ENCODE measurements at regions not wholly inside any gene's neighbourhood (a gene's known extent, or its start where the extent isn't known, plus 50 kb on each side); places are given as distances from the start of the nearest gene placed in this dataset.

DNA sequence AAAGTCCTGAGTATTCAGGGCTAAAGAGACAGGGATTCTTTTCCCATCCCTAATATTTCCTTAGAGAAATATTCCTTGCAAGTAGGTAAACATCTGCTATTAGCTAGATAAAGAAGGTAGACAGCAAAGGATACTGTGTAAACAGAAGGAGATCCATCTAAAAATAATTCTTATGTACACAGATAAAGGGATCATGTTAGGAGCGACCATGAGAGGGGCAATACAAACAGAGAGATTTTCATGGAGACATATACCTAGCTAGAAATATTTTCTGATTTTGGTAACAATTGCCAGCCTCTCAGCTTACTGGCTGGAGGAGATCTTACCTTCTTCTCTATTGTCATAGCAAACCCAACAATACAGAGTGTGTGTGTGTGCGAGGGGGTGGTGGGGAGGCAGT is 184.6 kb upstream of the DMAC1 start:
- no peak for DNase-seq (ENCODE audit: low spot score)

DNA sequence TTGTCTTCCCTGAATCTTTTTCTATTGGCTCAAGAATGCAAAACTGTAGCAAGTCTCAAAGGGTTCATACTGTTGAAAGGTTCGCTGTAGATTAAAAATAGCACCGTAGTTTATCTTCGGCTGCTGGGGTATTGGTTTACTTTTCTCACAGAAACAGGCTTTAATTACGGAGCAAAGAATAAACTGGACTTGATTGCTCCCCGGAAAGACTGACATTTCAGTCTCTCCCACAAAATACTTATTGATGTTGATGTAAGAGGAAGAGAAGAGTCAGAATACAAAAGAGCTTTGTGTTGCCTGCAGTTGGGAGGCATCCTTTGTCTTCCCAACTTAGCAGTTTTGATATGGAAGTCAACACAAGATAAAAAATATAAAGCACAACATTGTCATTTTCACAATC is 183.9 kb upstream of the DMAC1 start:
- no peak for DNase-seq (ENCODE audit: low spot score)

DNA sequence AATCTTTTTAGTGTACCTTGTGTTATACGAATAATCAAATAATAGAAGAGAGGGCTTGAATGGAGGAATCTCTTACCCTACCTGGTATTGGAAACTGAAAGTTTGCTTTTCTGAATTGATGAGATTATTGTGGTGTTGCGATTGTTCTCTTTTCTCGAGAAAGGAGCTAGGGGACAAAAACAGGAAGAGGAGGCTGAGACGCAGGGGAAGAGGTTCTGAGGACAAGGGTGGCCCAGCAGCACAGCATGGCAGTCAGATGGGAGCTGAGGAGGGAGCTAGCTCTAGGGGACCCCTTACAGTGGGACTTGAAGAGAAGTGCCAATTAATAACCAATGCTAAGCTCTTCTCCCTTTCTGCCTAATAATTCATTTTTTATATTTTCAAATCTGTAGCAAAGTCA is 183.3 kb upstream of the DMAC1 start:
- DNase-seq (ENCODE audit: low spot score), result no peak

DNA sequence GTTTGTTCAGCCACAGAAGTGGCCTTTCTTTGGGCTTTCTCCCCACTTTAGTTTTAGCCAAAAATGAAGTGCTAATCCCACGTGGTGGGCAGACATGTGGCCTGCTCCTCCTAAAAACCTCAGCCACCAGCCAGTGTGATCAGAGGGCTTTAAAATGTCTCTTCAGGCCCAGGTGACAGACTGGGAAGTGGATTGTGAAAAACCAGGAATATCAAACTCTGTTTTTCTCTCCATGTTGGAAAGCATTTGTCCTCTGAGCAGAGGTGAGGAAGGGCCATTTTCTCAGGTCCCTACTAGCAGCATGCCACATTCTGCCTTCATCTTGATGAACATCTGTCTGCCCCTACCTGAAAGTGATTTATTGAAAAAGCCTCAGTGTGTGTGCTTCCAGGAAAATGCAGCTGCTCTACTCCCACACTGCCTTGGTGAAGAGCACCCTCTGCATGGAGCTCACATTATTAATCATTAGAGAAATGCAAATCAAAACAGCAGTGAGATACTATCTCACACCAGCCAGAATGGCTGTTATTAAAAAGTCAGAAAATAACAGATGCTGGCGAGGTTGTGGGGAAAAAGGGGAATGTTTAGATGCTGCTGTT is 181.2 kb upstream of the DMAC1 start:
- DNase-seq (ENCODE audit: low spot score), result no peak

DNA sequence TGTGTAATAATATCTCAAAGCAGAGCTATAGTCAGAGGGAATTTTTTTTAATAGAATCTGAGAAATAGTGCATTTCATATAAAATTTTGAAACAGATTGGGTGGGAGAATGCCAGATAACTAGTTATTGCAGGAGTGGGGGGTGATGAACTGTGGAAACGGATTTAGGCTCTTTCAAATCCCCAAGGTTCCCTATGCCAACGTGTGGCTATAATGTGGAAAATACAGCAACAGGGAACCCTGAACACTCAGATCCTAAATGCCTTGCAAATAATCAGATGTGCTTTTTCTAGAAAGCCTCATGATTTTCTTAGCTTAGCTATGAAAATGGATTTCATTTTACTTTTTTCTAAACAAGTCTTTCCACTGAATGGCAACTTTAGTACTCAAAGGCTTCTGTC is 180.5 kb upstream of the DMAC1 start:
- no peak for DNase-seq (ENCODE audit: low spot score)

DNA sequence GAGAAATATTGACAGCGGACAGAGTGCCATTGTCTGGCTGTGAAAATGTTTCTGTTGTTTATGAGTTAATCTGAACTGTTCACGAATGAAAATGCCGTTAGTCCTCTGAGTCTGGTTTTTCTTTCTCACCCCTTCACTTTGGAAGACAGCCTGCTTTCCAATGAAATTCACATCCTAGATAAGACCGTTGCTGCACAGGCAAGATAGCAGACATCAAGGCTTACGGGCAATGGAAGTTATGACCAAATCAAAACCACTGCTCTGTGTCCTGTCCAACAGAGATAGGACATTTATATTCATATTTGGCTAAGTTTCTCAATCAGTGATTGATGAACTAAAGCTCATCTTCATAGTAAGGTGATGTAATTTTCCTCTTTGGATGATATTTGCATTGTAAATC is 180.0 kb upstream of the DMAC1 start:
- DNase-seq (ENCODE audit: low spot score), result no peak

DNA sequence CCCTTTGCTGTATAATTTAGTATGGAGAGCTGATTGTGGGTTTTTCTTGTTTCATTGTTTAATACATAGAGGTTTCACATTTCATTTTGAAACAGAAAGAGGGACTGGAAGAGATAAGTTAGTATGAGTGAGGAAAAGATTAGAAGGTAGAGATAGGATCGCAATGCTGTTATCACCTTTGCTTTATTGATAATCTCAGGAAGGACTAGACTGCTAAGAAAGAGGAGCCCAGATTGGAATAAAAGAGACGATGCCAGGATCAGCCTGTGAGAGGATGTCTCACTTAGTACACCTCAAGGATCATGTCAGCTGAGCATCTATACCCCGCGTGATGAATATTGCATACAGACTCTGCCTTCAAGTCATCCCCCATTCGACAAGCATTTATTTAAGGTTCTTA is 178.0 kb upstream of the DMAC1 start:
- DNase-seq (ENCODE audit: low spot score), result no peak

DNA sequence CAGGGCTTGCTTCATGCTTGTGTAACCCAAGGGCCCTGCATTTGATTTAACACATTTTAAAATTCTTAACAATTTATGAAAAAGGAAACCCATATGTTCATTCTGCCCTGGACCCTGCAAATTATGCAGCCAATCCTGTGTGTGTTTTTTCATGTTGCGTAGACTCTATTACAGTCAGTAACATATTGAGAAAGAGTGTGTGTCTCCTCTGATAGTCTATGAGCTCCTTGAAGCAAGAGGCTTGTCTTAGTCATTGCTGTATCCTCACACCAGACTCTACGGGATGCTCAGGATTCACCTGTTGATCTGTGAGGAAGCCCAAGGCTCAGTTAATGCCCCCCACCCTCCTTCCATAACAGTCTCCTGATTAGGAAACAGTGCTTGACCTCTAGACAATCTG is 177.3 kb upstream of the DMAC1 start:
- DNase-seq (ENCODE audit: low spot score), result no peak

DNA sequence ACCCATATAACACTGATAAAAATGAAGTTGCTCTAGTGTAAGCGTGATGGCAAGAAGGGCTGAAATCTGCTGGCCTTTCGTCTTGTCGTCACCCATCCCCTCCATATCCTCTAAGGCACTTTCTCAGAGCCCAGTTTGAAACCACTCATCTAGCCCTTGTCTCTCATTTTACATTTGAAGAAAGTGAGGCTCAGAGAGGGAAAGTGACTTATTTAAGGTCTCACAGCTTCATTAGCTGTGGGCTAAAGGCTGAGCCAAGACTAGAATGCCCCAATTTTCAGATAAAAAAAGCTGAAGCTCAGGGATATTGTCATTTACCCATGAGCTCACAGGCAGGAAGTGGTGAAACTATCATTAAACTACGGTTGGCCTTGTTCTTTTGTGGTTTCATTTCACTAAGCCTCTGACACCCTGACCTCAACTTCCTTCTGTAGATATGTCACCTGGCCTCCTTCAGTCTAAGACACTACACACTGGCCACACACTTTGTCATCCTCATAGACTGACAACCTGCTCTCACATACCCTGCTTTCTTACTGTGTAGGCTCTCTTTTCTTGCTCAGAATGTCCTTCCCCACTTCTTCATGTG is 176.7 kb upstream of the DMAC1 start:
- DNase-seq (ENCODE audit: low spot score), result peak; percentile 86

DNA sequence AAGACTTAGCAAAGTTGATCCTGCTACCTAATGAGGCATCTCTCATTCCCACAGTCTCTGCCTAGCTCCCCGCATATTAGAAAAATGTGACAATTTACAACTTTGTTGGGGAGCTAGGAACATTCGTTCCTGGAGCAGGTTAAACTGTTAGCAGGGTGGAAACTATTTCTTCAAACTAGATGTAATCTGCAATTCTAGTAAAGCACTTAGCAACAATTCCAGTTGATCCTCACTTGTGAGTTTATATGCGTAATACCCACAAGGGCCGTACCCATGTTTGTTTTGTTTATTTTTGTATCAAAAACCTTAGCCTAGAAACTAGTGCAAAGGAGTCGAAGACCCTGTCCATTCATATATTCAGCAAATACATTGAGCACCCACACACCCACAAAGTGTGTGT is 175.8 kb upstream of the DMAC1 start:
- no peak for DNase-seq (ENCODE audit: low spot score)

DNA sequence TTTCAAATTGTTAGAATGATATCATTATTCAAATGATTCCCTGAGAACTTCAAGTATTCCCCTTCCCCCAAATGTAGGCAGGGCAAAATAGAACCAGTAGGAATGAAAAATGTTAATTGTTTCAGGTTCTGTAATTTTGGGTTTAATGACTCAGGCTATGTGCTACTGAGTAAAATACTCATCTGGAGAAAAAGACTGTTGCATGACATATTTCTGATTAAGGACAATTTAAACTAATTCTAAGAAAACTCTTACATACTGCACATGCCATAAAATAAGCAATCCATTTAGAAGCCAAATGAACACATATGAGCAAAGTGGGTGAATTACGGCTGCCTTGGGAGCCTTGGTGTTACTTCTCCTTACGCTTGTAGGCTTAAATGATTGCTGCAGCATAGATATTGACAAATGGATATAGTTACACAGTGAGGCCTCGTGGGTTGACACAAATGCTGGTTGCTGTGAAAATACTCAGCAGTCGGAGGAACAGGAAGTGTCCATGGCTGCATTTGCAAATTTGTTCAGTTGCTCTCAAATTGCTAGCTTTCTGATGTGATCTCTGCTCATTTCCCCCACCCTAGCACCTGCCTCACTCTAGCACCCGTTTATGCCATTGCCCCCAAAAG is 174.9 kb upstream of the DMAC1 start:
- DNase-seq (ENCODE audit: low spot score), result no peak

DNA sequence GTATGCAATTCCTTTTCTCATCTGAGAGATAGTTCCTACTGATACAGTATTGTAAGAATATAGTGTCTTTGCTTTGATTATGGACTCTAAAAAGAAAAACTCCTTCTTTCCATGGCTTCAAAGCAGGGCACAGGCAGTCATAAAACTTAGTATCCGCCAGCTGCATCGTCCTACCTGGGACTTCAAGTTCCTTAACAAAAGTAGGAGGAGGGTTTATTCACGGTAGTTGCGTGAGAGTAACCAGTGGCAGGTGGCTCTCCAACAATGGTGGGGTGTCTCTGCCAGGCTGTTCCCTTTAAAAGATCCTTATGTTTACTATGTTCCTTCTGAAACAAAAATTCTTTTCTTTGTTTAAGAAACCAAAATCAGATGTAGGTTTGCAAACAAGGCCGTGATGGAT is 173.5 kb upstream of the DMAC1 start:
- DNase-seq (ENCODE audit: low spot score), result no peak

DNA sequence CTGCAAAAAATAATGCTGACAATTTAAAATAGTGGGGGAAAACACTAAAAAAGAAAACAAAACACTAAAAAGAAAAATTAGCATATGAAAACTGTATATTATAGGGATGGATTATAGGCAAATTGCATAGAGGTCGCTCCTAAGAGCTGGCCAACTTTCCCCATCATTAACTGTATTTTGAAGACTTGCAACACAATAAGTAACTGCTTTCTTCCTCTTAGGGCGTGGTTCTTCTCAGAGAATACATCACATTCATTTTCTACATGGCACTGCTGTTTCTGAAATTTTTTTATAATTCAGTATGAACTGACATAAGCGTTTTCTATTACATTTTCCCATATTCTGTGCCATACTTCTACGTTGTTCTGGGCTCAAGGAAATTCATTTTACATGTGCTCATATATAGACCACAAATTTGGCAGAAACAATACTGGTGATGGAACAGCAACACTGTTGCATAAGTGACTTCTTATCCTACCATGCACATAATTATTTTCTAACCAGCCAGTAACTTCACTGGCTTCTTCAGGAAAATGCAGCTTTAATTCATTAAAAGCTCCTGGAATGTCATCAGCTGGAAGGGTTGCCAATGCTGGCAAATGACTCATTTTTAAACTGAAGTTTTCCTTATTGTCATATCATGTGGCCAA is 171.2 kb upstream of the DMAC1 start:
- DNase-seq (ENCODE audit: low spot score), result peak; percentile 35

DNA sequence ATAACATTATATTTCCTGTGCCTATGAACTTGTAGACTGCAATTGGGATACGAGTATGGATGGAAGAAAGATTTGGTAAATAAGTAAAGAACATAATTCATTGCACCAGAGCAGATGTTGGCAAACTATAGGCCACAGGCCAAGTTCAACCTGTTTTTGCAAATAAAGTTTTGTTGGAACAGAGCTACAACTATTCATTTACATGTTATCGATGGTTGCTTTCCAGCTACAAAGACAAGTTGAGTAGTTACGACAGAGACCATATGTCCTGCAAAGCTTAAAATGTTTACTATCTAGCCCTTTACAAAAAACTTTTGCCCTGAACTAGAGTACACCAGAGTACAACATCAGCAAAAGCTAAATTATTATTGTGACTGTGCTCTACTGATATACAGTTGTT is 169.1 kb upstream of the DMAC1 start:
- no peak for DNase-seq (ENCODE audit: low spot score)

DNA sequence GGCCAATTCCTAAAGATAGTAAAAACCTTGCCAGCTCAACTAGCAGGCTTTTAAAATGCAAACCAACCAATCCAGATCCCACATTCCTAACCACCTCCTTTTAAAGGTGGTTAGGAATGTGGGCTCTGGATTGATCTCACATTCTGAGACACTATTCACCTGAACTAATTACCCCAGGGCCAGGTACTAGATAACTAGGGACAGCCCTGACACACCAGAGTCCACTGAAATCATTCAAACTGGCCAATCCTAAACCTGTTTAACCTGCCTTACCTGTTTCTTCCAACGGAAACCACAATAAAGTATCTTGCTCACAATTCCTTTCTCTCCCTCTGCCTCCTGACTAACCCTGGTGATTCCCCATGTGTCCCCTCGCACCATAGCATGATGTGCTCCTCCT is 168.3 kb upstream of the DMAC1 start:
- peak; percentile 83 for DNase-seq (ENCODE audit: low spot score)

DNA sequence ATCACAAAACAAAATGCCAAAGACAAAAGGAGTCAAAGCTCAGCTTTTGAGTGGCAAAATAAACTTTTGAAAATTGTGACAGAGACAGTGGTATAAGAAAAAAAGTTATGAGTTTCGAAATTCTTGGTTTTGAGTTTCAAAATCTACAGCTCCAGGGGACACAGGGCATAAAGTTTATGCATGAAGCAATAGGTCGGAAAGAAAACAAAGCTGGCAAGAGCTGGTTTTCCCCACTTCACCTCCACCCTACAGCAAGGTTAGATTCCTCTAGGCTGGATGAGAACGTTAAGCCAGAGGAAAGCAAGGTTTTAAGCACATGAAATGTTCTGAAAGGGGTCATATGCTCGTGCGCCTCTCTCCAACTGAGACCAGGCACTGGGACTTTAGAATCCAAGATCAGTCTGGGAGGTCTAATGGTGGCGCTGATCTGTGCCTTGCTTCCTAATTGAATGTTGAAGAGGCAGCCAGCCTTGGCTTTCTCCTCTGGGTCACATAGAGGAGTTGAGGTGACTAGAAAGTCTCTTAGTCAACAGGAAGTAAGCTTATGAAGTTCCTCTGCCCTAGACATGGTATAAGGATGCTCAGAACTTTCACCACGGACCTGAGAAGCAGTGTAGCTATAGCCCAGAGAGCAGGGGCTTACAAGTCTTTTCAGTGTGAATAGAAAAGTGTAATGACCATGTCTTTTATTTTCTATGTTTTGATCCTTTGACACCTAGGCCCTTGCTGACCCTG is 167.7 kb upstream of the DMAC1 start:
- peak; percentile 38 for DNase-seq (ENCODE audit: low spot score)

DNA sequence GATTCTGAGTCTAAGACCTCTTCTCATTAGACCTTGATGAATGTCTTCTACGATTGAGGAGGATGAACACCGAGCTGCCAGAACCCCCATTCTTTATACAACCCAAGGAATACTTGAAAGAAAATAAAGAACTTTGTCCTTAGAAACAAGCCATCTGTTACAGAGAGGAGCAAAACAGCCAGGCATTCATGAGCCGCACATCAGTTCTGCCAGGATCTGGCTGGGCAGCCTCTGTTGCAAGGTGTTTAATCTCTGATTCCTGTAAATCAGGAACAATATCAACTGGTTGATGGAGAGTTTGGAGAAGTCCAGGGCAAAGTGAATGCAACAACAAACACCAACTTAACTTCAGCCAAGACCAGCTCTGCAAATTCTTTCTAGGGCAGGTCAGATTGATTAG is 165.5 kb upstream of the DMAC1 start:
- DNase-seq (ENCODE audit: low spot score), result no peak

DNA sequence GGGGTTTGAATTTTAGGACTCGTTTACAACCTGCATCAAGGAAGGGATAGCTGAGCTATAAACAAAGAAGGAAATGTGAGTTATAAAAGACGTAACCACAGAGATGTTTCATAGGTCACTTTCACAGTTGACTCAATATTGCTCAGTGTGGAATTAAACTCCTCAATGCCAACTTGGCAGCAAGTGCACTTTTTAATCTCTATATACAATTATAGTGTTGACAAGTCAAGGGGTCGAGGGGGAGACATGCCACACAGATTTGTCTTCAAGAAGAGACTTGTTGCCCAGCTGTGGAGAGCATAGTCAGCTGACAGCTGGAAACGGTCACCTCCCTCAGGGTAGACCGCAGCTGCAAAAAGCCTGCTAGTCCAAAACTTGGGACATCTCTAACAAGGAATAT is 163.4 kb upstream of the DMAC1 start:
- DNase-seq (ENCODE audit: low spot score), result peak; percentile 30

DNA sequence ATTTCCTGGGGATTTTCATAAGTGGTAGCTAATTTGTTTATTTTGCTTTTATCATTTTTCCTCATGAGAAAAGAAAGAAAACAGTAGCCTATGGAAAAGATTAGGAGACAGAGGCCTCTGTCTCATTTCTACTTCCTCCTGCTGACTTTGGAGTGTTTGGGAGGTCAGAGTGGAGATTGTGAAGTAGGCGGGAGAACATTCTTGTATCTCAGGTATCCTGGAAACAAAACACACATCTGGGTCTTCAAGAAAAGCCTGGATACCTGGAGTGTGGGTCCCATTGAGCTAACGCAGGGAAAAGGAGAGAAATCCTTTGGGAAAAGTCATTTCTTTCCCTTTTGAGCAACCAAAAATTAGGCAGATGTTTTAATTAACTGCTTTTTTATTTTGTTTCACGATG is 161.5 kb upstream of the DMAC1 start:
- no peak for DNase-seq (ENCODE audit: low spot score)

DNA sequence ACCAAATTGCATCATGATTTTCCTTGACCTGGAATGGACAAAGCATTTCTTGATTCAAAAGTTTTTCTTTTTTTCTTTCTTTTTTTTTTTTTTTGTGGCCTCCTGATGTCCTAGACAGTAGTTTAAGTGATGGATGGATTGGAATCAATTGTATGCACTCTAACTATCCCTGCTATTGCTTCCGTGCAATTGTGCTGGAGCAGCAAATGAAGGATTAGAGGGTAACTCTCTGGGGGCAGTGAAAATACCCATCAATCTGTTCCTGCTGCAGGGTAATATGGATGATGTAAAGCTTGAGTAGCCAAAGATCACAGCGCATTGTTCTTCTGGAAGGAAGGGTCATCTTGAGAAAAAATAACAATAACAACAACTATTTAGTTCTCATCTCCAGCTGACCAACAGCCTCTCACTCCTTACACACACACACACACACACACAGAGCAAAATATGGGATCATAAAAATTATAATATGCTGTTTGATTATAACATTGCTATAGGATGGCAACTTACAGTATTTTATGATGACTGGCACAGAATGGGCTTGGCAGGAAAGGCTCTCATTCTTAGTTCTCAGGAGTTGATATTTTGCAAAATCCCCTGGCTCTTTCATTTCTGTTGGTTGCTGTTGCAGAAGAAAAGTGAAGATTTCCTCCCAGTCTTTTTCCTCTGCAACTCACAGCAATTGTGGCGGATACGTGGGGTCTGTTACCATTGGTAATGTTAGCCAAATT is 160.9 kb upstream of the DMAC1 start:
- no peak for DNase-seq (ENCODE audit: low spot score)

DNA sequence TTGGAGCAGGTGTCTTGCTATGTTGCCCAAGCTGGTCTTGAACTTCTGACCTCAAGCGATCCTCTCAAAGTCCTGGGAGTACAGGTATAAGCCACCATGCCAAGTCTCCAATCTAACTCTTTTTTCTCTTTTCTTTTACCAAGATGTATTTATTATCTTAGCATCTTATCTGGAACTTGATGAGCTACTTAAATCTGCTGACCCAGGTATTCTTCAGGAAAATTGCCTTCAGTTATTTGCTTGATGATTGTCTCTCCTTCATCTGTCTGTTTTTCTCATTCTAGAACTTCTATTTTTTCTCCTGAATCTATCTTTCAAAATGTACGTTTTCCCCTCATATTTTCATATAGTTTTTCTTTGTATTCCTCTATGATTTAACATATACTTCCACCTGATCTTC is 158.2 kb upstream of the DMAC1 start:
- no peak for DNase-seq (ENCODE audit: low spot score)

DNA sequence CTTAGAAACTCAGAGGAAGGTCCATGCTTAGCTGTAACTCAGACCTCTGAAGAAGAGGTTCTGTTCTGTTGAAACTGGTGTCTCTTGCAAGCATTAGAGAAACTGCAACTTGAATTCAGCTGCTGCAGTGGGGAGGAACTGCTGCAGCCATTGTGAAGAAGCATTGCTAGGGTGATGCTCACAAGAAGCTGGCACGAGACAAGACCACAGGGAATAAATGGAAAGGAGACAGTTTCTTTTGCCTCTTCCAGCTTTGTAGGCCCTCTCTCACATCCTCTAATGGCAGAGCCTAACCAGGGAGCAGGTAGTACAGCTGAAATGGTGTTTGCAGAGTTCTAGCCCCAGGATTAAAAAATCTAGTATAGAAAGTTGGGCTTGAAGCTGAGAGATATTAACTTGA is 148.0 kb upstream of the DMAC1 start:
- DNase-seq (ENCODE audit: low spot score), result no peak

Data from kidney tubule cell (primary cell).